Kasumi-1 (cell line): ENCODE measurements at regions not wholly inside any gene's neighbourhood (a gene's known extent, or its start where the extent isn't known, plus 50 kb on each side); places are given as distances from the start of the nearest gene placed in this dataset.
A peak's percentile ranks its signal among the peaks of the same experiment; 100 is the strongest.
"Not testable (repeated sequence)": the region's sequence is repeated elsewhere in the genome, so short reads cannot be mapped to it uniquely, and the experiment has no call there.

Experiments
- DNase-seq, 2 experiments: peaks; one replicate each; lab custom pipeline; 2025; lab: John Stamatoyannopoulos, UW

DNA sequence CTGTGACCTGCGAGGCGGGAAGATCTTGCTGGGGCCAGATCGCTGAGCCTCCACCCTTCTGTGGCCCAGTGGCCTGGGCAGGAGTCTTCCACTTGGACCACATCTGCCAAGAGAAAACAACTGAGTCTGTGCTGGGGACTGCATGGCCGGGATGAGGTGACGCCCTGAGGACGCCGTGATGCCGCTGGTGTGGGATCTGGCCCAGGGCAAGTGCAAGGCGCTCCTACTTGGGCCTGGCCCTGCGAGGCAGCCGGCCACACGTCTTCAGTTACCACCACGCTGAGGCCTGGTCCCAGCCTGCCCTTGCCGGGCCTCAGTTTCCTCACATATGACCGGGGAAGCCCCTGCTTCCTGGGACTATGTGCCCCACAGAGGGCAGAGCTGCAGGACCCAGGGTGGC lies 133.4 kb downstream of the SLC25A46 start:
- no peak for DNase-seq

DNA sequence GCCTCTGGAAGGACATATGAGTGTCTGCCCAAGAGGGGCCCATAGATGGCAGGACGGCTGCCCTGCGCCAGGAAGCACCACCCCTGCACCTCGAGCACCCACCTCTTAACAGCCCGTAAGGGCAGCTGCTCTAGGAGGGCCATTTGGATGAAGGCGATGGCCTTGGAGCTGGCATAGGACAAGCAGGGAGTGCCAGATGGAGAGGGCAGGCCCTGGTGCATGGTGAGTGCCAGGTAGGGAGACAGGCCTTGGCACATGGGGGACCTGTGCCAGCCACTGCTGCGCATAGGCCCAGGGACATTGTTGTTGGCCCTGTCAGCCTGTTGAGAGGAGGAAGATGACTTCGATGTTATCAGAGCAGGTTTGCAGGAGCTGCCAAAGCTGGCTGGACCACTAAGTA lies 134.2 kb downstream of the SLC25A46 start:
- DNase-seq = no peak

DNA sequence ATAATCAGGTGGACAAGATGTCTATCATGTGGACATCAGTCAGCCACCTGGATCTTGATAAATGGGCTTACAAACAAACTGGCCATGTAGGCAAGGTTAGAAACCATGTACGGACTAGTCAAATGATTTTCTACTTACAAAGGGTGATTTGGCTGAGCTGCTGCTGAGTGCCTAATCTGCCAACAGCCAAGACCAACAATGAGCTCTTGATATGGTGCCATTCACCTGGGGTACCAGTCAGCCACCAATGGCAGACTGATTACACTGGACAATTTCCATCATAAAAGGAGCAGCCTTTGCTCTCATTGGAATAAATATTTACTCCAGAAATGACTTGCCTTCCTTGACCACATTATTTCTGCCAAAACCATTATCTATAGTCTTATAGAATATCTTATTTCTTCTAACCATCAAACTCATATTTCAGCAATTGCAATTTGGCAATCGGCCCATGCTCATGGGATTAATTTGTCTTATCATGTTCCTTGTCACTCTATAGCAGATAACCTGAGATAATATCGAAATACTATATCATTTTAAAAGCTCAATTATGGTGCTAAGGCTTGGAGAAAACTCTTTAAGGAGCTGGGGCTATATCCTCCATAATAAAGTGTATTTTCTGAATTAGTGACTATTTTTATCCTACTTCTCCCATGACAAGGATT lies 135.1 kb downstream of the SLC25A46 start:
- no peak for DNase-seq

DNA sequence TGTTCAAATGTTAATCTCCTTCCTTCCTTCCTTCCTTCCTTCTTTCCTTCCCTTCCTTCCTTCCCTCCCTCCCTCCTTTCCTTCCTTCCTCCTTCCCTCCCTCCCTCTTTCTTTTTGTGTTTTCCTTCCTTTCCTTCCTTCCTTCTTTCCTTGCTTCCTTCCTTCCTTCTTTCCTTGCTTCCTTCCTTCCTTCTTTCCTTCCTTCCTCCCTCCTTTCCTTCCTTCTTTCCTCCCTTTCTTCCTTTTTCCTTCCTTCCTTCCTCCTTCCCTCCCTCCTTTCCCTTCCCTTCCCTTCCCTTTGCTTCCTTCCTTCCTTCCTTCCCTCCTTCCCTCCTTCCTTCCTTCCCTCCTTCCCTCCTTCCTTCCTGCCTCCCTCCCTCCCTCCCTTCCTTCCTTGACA lies 136.3 kb downstream of the SLC25A46 start:
- not testable (repeated sequence) for DNase-seq

DNA sequence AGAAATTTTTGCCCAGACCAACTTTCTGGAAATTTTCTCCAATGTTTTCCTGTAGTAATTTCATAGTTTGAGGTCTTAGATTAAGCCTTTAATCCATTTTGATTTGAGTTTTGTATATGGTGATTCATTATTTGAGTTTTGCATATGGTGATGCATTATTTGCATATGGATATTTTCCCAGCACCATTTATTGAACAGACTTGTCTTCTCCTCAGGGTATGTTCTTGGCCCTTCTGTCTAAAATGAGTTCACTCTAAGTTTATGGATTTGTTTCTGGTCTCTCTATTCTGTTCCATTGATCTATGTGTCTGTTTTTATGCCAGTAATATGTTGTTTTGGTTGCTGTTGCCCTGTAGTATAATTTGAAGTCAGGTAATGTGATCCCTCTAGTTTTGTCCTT lies 139.3 kb downstream of the SLC25A46 start:
- no peak for DNase-seq

DNA sequence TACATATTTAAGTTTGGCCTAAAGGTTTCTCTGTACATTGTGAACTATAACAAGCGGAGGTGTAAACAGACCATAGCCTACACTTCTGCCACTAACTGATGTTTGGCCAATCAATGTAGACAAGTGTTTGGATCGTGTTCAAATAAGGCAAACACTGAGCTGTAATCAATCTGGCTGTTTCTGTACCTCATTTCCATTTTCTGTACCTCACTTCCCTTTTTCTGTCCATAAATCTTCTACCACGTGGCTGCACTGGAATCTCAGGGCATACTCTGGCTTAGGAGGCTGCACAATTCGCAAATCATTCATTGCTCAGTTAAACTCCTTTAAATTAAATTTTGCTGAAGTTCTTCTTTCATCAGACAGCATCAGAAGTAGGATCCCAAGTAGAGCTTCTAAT lies 140.9 kb downstream of the SLC25A46 start:
- peak in 1 of 2 experiments; percentile 1 for DNase-seq

DNA sequence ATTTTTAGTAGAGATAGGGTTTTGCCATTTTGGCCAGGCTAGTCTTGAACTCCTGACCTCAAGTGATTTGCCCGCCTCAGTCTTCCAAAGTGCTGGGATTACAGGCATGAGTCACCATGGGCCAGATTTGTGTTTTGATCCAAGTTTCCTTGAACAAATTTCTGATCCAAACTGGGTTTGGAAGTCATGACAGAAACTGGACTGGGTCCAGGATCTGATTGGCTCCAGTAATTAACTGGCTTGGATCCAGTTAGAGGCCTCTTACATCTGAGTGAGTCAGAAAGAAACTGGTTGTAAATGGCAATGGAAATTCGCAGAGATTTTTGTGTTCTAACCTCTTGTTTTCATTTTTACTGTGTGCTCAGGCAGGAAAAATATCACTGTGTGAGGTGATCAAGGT lies 141.6 kb downstream of the SLC25A46 start:
- DNase-seq = no peak

DNA sequence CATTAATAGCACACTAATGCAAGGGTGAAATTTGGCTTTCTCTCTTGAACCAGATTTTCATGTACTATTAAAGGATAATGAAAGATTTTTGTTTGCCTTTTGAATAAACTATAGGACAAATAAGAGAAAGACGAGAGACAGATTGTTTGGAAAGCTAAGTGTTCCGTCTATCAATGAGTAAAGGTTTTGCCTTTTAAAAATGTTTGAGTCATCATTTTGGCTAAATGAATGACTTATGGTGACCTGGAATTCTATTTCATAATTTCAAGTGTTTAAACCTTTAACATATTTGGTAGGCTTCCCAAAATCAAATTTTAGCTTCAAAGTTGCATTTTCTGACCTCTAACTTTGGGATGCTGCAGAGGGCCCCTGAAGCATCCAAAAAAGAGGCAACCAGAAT lies 145.2 kb downstream of the SLC25A46 start:
- DNase-seq = no peak

DNA sequence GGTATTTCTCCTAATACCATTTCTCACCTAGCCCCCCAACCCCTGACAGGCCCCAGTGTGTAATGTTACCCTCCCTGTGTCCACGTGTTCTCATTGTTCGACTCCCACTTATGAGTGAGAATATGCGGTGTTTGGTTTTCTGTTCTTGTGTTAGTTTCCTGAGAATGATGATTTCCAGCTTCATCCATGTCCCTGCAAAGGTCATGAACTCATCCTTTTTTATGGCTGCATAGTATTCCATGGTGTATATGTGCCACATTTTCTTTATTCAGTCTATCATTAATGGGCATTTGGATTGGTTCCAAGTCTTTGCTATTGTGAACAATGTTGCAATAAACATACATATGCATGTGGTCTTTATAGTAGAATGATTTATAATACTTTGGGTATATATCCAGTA lies 148.4 kb downstream of the SLC25A46 start:
- not testable (repeated sequence) for DNase-seq

DNA sequence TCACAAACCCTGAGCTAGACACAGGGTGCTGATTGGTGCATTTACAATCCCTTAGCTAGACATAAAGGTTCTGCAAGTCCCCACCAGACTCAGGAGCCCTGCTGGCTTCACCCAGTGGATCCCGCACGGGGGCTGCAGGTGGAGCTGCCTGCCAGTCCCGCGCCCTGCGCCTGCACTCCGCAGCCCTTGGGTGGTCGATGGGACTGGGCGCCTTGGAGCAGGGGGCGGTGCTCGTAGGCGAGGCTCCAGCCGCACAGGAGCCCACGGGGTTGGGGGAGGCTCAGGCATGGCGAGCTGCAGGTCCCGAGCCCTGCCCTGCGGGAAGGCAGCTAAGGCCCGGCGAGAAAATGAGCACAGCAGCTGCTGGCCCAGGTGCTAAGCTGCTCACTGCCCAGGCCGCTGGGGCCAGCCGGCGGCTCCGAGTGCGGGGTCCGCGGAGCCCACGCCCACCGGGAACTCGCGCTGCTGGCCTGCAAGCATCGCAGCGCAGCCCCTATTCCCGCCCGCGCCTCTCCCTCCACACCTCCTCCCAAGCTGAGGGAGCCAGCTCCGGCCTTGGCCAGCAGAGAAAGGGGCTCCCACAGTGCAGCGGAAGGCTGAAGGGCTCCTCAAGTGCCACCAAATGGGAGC lies 155.2 kb downstream of the SLC25A46 start:
- not testable (repeated sequence) for DNase-seq

DNA sequence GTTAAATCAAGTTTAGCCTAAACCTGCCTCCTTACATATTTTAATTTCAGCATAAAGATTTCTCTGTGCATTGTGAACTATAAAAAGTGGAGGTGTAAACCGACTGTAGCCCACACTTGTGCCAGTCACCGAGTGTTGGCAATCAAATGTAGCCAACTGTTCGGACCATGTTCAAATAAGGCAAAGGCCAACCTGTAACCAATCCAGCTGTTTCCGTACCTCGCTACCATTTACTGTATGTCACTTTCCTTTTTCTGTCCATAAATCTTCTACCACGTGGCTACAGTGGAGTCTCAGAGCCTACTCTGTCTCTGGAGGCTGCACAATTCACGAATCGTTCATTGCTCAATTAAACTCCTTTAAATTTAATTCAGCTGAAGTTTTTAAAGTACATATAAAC lies 156.0 kb downstream of the SLC25A46 start:
- no peak for DNase-seq

DNA sequence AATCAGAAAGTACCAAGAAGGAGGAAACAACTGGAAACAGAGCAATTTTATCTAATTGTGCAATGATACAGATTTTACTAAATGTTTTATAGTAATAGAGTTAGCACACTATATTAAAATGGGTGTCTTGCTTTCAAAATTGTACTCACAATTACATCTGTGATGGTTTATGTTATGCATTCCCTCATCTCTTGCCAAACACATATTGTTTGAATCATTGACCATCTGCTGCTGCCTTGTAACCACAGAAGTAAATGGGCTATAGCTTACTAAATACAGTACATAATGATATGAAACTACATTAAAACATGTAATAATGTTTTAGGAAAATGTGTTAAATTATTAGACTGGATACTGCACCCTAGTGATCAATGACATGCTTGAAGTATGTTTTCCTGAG lies 158.1 kb downstream of the SLC25A46 start:
- no peak for DNase-seq

DNA sequence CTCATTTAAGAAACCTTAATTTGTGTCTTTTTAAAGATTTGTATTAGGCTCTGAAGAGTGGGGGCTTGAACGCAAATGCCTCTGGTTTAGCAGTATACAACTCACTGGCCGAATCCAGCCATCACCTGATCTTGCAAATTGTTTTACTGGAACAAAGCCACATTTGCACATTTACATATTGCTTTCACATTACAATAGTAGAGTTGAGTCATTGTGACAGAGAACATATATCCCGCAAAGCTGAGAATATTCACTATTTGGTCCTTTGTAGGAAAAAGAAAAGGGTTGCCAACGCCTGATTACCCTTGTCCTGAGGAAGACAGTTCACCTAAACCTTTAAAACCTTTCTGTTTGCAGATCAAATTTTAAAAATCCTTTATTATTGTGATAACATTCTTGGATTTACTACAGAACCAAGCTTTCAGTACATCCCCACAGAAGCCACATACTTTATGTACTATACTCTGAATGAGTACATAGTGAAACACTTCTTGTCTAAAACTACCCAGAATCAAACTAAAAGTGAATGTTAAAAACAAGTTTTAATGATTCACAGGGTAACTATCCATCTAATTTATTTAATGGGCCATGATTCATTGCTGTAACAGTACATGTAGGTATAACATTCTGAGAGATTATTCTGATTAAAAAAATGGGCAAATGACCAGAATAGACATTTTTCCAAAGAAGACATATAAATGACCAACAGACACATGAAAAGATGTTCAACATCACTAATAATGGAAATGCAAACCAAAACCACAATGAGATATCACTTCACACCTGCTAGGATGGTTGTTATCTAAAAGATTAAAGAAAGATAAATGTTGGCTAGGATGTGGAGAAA lies 161.0 kb downstream of the SLC25A46 start:
- DNase-seq = no peak

DNA sequence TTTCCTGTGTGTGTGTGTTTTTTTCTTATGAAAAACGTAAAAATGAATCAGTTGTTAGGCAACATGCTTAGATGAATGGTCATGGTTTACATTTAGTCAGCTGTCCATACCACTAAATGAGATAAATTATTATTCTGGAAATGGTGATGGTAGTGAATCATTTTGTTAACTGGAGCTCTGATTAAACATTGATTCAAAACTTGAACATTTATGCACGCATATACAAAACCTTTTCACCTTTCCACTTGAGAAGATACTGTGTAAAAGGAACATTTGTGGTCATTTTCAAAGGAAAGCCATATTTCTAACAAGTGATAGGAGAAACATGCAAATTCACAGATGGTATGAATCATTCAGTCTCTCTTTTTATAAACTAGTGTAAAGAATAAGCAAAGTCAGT lies 162.0 kb downstream of the SLC25A46 start:
- DNase-seq = no peak

DNA sequence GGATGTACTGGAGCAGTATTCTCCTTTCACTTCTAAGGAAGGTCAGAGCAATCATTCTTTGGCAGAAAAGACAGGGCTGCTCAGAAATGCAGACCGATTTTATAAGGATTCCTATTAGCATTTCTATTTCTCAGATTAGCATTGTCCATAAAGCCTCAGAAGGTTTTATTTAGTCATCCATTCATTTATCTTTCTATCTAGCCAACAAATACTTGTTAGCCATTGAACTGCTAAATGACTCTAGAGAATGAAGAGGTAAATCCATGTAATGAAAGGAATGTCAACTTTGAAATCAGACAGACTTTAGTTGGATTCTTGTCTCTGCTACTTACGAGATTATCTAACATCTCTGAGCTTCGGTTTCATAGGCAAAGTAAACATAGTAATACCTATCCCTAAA lies 165.2 kb downstream of the SLC25A46 start:
- DNase-seq = no peak

DNA sequence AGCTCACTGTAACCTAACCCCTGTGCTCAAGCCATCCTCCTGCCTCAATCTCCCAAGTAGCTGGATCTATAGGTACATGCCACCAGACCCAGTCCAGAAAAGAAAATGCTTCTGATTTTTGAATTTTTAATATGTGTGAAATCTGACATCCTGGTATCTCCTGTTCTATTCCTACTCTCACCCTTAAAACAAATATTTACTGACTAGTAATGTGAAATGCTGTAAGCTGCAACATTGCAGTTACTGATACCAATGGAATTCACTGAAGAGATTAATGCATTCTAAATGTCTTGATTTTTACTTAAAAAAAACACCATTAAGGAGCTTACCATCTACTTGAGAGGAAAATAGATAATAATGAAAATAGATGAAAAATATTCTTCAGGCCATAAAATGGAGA lies 162.7 kb upstream of the TSLP start:
- no peak for DNase-seq

DNA sequence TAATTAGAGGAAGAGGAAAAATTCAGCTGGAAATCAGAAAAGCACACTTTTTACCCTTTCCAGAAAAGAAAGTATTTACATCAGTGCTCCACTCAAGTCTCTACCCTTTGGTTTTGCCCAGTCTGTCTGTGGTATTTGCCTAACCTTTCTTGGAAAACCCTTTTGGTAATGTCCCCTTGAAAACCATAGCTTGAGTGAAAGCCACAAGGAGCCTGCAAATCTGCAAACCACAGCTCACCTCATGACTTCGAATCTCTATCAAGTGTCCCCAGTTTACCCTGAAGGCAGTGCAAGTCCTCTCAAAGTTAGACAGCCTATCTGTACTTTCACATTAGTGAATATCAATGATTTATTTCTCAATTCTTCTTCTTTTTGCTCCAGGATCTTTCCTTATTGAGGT lies 162.1 kb upstream of the TSLP start:
- DNase-seq = no peak

DNA sequence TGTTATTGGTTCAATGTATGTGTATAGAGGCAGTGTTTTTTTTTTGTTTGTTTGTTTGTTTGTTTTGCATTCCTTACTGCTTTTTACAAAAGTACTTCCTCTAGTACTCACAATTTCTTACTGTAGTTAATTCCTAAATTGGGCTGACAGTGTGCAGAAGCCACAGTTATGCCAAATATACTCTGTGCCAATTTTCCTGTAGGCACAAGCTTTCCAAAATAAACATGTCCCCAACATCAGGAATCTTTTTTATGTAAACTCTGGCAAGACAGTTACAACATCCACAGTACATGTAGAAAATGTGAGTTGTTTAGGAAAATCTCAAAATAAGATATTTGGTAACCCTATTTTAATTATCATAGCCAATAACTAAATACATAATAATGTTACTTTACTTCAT lies 161.6 kb upstream of the TSLP start:
- DNase-seq = no peak

DNA sequence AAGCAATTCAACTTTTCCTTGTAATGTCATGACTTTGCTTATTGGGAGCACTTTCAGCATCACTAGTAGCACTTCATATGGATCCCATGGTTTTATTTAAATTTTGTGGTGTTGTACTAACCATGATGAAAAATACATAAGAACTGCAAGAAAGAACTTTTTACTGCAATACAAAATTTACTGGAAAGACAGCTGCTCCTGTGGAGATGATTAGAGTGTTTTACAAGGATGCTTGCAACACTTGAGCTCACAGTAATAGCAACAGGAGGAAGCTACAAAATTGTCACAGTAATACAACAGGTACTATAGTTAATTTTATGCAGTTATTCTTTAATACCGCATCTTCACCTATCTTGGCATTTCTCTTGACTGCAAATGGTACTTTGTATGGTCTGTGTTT lies 158.3 kb upstream of the TSLP start:
- DNase-seq = no peak

DNA sequence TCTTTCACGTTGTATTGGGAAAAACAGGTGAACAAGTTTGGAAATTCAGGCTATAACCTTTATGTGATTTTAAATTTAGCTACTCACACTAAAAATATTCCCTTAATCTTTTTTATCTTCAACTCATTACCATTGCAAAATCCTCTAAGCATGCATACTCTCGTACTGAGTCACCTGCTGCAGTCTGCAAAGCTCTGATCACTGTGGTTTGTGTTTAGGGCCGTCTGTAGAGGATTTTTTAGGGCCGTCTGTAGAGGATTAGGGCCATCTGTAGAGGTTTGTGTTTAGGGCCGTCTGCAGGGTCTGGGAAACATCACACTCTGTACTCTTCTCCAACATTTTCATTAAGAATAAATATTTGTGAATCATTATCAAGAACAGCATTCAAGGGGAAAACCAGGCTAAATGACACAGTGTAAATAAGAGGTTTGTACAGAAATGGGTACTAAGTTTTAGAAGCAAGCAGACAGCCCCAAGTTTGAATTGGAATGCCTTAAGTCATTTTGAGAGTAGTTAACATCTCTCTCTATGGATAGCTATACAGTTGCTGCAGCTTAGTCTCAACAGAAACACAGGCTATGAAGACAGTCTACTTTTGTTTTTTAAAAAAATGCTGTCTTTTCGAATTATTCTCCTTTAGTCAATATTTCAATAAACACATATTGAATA lies 155.0 kb upstream of the TSLP start:
- no peak for DNase-seq

DNA sequence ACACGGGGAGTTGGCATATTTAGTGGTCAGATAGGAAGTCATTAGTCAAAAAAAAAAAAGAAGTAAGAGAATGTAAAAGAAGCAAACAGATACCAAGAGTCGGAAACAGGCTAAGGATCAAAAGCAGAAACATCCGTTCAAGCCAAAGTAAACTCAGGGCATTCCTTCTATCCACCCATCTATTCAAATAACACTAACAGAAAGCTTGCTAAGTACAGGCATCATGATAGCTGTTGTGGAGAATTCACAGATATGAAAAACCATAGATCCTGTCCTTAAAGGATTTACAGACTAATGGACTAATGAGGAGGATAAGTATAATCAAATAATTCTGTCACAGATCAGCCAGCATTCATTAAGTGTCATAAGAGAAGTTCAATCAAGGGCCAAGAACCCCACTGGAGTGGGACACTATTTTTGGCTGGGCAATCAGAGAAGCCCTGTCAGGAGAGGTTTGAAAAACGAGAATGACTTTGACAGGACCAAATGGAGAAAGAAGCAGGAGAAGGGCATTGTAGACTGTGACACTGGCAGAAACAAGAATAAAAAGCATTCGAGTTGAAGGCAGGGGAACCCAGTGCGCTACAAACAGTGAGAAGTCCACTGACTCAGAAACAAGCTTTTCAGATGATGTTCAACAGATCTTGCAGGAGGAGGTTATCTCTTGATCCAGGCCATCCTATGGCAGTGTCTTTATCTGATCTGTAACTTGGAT lies 154.2 kb upstream of the TSLP start:
- no peak for DNase-seq

DNA sequence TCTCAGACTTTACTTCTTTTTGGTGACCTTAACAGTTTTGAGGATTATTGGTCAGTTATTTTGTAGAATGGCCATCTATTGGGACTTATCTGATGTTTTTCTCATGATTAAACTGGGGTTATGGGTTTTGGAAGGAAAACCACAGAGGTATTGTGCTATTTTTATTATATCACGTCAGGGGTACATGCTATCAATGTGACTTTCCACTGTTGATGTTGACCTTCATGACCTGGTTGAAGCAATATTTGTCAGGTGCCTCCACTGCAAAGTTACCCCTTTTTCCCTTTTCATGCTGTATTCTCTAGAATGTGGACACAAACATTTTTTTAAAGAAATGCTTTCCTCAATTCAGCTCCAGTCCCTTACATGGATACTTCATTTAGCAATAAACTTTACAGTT lies 152.8 kb upstream of the TSLP start:
- no peak for DNase-seq
